ENCODE measurements at regions not wholly inside any gene's neighbourhood (a gene's known extent, or its start where the extent isn't known, plus 50 kb on each side); places are given as distances from the start of the nearest gene placed in this dataset.

- H3K4me3 ChIP-seq (ENCODE audit: low read depth, low read length) = no peak overlapping the region
- DNase-seq (ENCODE audit: low read depth, low spot score) = no peak
- TF ChIP-seq CTCF (IDR thresholded peaks at IDR 0.05; ENCODE audit: insufficient read depth, low read length, missing control alignments) = no peak
- POLR2A ChIA-PET = no interaction called here
- CTCF ChIA-PET = interaction anchor here (1.2 kb wide), 1 partner anchor 36 kb away, joined by 3 read pairs; no protein-coding TSS in a partner anchor
These were observed 328.1 kb downstream of the TBC1D4 start for GRCh38 chr13:75153834-75154233.

- no peak for DNase-seq (ENCODE audit: low read depth, low spot score)
- ChIA-PET CTCF (interaction anchor here (1.2 kb wide), 1 partner anchor 36 kb away, joined by 3 read pairs; no protein-coding TSS in a partner anchor), POLR2A (no interaction called here)
- TF ChIP-seq CTCF (IDR thresholded peaks at IDR 0.05; ENCODE audit: insufficient read depth, low read length, missing control alignments) = no peak
- no peak overlapping the region for H3K4me3 ChIP-seq (ENCODE audit: low read depth, low read length)
These were observed 328.6 kb downstream of the TBC1D4 start for GRCh38 chr13:75153386-75153785.

DNA sequence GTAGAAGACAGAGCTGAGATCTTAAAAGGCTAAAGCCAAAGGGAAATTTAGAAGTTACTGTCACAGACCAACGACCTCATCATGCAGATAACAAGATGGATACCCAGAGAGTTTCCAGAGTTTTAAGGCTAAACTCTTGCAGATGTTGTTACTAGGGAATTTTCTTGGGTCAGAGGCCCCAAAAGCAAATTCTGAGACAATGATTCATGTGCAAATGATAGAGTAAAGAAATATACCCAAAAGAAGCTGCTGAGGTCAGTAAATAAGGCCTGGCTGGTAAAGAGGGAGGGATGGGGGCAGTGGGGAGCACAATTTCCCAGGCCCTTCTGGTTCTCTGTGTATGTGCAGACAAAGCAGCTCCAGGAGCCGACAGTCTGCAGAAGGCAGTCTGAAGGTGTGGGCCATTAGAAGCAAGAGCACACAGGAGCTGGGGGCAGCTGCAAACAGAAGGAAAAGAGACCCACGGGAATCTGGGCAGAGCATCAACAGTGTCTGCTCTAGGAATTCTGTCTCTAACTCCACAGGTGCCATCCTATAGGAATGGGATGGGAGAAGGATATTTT is 330.8 kb downstream of the TBC1D4 start:
- CTCF ChIA-PET = no interaction called here
- POLR2A ChIA-PET = no interaction called here
- H3K4me3 ChIP-seq (ENCODE audit: low read depth, low read length) = no peak overlapping the region
- no peak for DNase-seq (ENCODE audit: low read depth, low spot score)
- no peak for TF ChIP-seq CTCF (IDR thresholded peaks at IDR 0.05; ENCODE audit: insufficient read depth, low read length, missing control alignments)

DNA sequence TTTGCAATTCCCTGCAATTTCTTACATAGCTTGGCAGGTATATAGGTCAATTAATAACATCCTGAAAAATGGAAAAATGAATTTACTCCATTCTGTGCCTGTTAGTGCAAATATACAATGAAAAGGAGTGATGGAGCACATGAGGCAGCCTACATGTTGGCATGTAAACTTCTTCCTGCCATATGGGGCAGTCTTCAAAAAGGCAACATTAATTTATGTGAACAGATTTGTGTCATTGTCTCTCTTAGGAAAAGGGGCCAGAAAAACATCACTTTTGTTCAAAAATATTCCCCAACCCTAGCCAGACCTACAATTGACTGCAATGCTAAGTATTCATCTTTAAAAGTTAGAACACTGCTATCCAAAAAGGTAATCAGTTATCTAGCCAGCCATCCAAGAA is 332.2 kb downstream of the TBC1D4 start:
- ChIA-PET CTCF (no interaction called here), POLR2A (no interaction called here)
- H3K4me3 ChIP-seq (ENCODE audit: low read depth, low read length) = no peak overlapping the region
- TF ChIP-seq CTCF (IDR thresholded peaks at IDR 0.05; ENCODE audit: insufficient read depth, low read length, missing control alignments) = no peak
- no peak for DNase-seq (ENCODE audit: low read depth, low spot score)

DNA sequence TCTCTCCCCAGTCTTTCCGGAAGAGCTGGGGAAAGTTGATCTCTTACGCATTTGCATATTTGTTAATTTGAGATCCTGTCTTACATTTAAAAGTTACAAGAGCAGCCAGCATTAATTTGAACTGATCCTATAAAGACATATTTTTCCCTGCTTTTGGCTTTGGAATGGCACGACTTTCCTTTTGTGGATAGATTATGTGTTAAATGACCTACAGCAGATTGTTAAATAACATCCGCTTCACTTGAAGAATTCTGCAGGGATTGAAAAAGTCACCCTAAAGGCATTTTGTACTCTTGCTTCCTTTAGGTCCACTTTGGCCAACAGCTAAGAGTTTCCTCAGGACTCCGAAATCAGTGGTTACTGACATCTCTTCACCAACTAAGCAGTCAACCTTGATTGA is 334.0 kb downstream of the TBC1D4 start:
- DNase-seq (ENCODE audit: low read depth, low spot score) = no peak
- POLR2A ChIA-PET = no interaction called here
- CTCF ChIA-PET = no interaction called here
- no peak for TF ChIP-seq CTCF (IDR thresholded peaks at IDR 0.05; ENCODE audit: insufficient read depth, low read length, missing control alignments)
- H3K4me3 ChIP-seq (ENCODE audit: low read depth, low read length) = no peak overlapping the region

GRCh38 chr13:75146436-75146835 is 335.5 kb downstream of the TBC1D4 start:
- H3K4me3 ChIP-seq (ENCODE audit: low read depth, low read length) = no peak overlapping the region
- ChIA-PET CTCF (no interaction called here), POLR2A (no interaction called here)
- no peak for TF ChIP-seq CTCF (IDR thresholded peaks at IDR 0.05; ENCODE audit: insufficient read depth, low read length, missing control alignments)
- no peak for DNase-seq (ENCODE audit: low read depth, low spot score)

Data from AG04449 (cell line).